Endodermal cell (in vitro differentiated cells): ENCODE measurements at regions not wholly inside any gene's neighbourhood (a gene's known extent, or its start where the extent isn't known, plus 50 kb on each side); places are given as distances from the start of the nearest gene placed in this dataset.

Experiments
- DNase-seq: peaks from one replicate; pipeline ENCODE4 v3.0.0-alpha.2; 2017
- H3K27ac ChIP-seq: 2 replicates; pipeline ENCODE4 v1.5.1; 2013; ENCODE audit warnings: mild to moderate bottlenecking, low read depth, low read length, moderate library complexity
- H3K27me3 ChIP-seq: 2 replicates; pipeline ENCODE4 v1.6.1; 2013; ENCODE audit warnings: mild to moderate bottlenecking, low read length, moderate library complexity; ENCODE audit not compliant: insufficient read depth, control insufficient read depth, poor library complexity, severe bottlenecking
- H3K36me3 ChIP-seq: 2 replicates; pipeline ENCODE4 v1.7.0; 2013; ENCODE audit warnings: mild to moderate bottlenecking, low read length, moderate library complexity; ENCODE audit not compliant: control insufficient read depth, insufficient read depth
- H3K4me1 ChIP-seq: one replicate; pipeline ENCODE4 v1.7.0; 2013; ENCODE audit warnings: low read length; ENCODE audit not compliant: control insufficient read depth, insufficient read depth
- H3K4me3 ChIP-seq: 2 replicates; pipeline ENCODE4 v1.5.1; 2013; ENCODE audit warnings: mild to moderate bottlenecking, low read length, moderate library complexity
- H3K9ac ChIP-seq: 2 replicates; pipeline ENCODE4 v1.6.1; 2013; ENCODE audit warnings: mild to moderate bottlenecking, low read length, moderate library complexity; ENCODE audit not compliant: poor library complexity, severe bottlenecking; ENCODE audit errors: extremely low read depth
- H3K9me3 ChIP-seq: 2 replicates; pipeline ENCODE4 v1.6.1; 2013; ENCODE audit warnings: mild to moderate bottlenecking, low read length, moderate library complexity; ENCODE audit not compliant: control insufficient read depth
- H3K27ac Mint-ChIP-seq: 2 replicates; pipeline ENCODE4 v1.8.0; 2020; ENCODE audit warnings: mixed read lengths
- H3K27me3 Mint-ChIP-seq: 2 replicates; pipeline ENCODE4 v1.8.0; 2021; ENCODE audit warnings: mild to moderate bottlenecking, mixed read lengths; ENCODE audit not compliant: insufficient read depth
- H3K36me3 Mint-ChIP-seq: 2 replicates; pipeline ENCODE4 v1.8.0; 2020; ENCODE audit warnings: low read depth, mixed read lengths
- H3K4me1 Mint-ChIP-seq: 2 replicates; pipeline ENCODE4 v1.8.0; 2020; ENCODE audit warnings: mixed read lengths
- H3K4me3 Mint-ChIP-seq: 2 replicates; pipeline ENCODE4 v1.8.0; 2020; ENCODE audit warnings: mild to moderate bottlenecking, moderate library complexity, mixed read lengths
- H3K9me3 Mint-ChIP-seq: 2 replicates; pipeline ENCODE4 v1.8.0; 2020; ENCODE audit warnings: mild to moderate bottlenecking, mixed read lengths
- WGBS, 2 experiments: methylation state at CpG; one replicate each; pipeline versions ENCODE4 v1.1.5 to v1.1.7; 2013; ENCODE audit warnings: missing lambda C conversion rate in 2 of 2, mixed read lengths in 1 of 2; ENCODE audit not compliant: insufficient coverage in 1 of 2, insufficient read length in 1 of 2; 5-methylcytosine and 5-hydroxymethylcytosine counted together
- TF ChIP-seq, protein P1 (sequence below): fragments of 200-600 bp; sonication (generic); conservative IDR thresholded peaks from 2 replicates; pipeline ENCODE4 v1.5.0; 2021; ENCODE audit warnings: antibody characterized with exemption, mild to moderate bottlenecking

DNA sequence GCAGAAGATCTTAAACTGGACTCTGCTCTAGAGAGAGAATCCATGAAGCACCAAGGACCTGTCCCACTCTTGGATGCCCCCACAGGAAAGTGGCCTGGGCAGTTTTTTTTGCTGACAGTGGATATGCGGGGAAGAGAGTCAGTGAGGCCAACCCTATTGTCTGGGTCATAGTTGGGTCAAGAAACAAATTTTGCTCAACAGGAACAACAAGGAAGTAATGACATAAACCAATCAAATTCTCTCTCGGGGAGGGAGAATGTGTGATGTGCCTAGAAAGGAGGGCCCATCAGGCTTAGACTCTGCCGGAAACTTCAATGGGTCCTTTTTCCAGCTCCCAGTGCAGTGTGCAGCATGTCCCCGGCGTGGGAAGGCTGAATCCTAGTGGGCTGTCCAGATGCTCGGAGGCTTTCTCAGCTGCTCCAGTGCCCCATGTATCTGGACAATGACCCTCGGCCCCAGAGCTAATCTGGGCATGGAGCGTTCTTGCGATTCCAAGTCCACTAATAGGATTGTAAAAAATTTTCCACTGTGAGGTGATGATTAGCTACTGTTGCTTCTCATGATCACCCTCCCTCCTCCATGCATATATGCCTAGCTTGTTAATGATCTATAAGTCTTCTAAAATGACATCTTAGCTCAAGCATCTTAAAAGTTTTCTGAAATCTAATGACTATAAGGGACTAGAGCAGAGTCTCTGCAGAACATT lies 101.0 kb downstream of the SNX19 start:
- Histone ChIP-seq H3K27me3 (no peaks in the 10 kb centered on the region), H3K36me3 (no peaks in the 10 kb centered on the region), H3K27ac (no peak overlapping the region), H3K4me3 (no peak overlapping the region), H3K9me3 (no peaks in the 10 kb centered on the region), H3K4me1 (peaks cover 5% of the 10 kb centered on the region), H3K9ac (no peak overlapping the region)
- Mint-ChIP-seq H3K9me3 (no peaks in the 10 kb centered on the region), H3K4me3 (no peak overlapping the region), H3K4me1 (peaks cover 17% of the 10 kb centered on the region), H3K27me3 (peaks cover 9% of the 10 kb centered on the region), H3K36me3 (no peaks in the 10 kb centered on the region), H3K27ac (no peak overlapping the region)
- TF ChIP-seq, protein P1, sequence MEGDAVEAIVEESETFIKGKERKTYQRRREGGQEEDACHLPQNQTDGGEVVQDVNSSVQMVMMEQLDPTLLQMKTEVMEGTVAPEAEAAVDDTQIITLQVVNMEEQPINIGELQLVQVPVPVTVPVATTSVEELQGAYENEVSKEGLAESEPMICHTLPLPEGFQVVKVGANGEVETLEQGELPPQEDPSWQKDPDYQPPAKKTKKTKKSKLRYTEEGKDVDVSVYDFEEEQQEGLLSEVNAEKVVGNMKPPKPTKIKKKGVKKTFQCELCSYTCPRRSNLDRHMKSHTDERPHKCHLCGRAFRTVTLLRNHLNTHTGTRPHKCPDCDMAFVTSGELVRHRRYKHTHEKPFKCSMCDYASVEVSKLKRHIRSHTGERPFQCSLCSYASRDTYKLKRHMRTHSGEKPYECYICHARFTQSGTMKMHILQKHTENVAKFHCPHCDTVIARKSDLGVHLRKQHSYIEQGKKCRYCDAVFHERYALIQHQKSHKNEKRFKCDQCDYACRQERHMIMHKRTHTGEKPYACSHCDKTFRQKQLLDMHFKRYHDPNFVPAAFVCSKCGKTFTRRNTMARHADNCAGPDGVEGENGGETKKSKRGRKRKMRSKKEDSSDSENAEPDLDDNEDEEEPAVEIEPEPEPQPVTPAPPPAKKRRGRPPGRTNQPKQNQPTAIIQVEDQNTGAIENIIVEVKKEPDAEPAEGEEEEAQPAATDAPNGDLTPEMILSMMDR = no peak
- DNase-seq = no peak
- WGBS, 2 experiments = 95 to 97% methylated on average over 6 to 9 of the region's 9 CpGs

DNA sequence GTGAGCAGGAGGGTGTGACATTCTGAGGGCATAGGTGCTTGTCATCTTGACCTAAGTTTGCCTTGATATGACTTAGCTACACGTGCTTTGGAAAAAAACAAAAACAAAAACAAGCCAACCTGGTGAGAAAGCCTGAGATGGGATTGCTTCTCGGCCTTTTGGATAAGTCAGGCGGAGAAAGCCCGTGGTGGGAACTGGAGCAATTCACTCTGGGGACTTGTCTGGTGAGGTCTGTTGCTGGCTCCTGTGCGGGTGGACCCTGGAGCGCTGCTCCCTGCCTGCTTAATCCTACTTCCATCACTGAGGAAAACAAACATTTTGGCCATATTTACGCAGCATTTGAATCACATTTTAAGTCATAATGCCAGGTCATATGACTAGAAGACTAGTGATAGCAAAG lies 100.3 kb downstream of the SNX19 start:
- H3K9me3 ChIP-seq = no peaks in the 10 kb centered on the region
- Mint-ChIP-seq H3K4me3 (no peak overlapping the region), H3K36me3 (no peaks in the 10 kb centered on the region), H3K4me1 (peaks cover 17% of the 10 kb centered on the region), H3K9me3 (no peaks in the 10 kb centered on the region), H3K27me3 (peaks cover 10% of the 10 kb centered on the region), H3K27ac (no peak overlapping the region)
- WGBS, 2 experiments = 90 to 92% methylated on average over 6 to 7 of the region's 7 CpGs
- H3K36me3 ChIP-seq = no peaks in the 10 kb centered on the region
- TF ChIP-seq, protein P1 = no peak
- no peak overlapping the region for H3K9ac ChIP-seq
- H3K4me1 ChIP-seq = peaks cover 5% of the 10 kb centered on the region
- DNase-seq = no peak
- H3K4me3 ChIP-seq = no peak overlapping the region
- H3K27ac ChIP-seq = no peak overlapping the region
- no peaks in the 10 kb centered on the region for H3K27me3 ChIP-seq

DNA sequence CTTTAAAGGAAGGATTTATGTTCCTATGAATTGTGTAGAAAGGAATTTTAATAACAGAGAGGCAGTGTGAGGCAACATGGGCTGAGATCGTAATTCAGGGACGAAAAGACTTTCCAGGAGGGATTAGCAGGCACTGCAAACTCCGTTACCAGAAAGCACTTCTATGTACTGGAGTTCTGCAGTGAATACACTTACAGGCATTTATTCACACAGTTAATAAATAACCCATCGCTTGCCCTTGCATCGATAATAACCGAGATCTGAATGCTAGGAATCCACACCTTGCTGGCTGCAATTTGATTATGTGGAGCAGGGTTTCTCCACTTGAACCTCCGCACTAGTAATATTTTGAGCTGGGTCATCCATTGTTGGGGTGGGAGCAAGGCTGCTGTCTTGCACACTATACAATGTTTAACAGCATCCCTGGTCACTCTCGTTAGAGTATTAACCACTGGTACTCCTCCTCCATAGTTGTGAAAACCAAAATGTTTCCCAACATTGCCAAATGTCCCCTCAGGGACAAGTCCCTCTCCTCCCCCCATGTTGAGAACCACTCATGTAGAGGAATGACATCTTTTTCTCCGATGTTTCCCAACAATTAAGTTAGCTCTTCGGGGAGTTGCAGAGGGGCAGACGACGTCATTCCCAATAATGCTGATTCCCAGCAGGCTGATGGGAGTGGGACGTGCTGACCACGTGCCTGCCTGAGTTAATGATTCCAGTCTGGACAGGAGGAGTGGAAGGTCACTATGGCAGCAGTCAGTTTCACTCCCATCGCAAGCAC lies 99.5 kb downstream of the SNX19 start:
- Mint-ChIP-seq H3K4me1 (peaks cover 17% of the 10 kb centered on the region), H3K36me3 (no peaks in the 10 kb centered on the region), H3K27ac (no peak overlapping the region), H3K4me3 (no peak overlapping the region), H3K27me3 (peaks cover 10% of the 10 kb centered on the region), H3K9me3 (no peaks in the 10 kb centered on the region)
- H3K4me3 ChIP-seq = no peak overlapping the region
- TF ChIP-seq, protein P1 = no peak
- no peak overlapping the region for H3K27ac ChIP-seq
- peaks cover 5% of the 10 kb centered on the region for H3K4me1 ChIP-seq
- H3K9ac ChIP-seq = no peak overlapping the region
- no peaks in the 10 kb centered on the region for H3K9me3 ChIP-seq
- H3K36me3 ChIP-seq = no peaks in the 10 kb centered on the region
- no peaks in the 10 kb centered on the region for H3K27me3 ChIP-seq
- 84 to 92% methylated on average over 12 to 15 of the region's 15 CpGs for WGBS, 2 experiments
- DNase-seq = no peak
